NCI-H187 treated with DMSO at 0.1 percent for 48 hours (cell line): ENCODE measurements at regions not wholly inside any gene's neighbourhood (a gene's known extent, or its start where the extent isn't known, plus 50 kb on each side); places are given as distances from the start of the nearest gene placed in this dataset.

Source experiments
- DNase-seq: peaks from one replicate; lab custom pipeline; 2025; lab: John Stamatoyannopoulos, UW

DNA sequence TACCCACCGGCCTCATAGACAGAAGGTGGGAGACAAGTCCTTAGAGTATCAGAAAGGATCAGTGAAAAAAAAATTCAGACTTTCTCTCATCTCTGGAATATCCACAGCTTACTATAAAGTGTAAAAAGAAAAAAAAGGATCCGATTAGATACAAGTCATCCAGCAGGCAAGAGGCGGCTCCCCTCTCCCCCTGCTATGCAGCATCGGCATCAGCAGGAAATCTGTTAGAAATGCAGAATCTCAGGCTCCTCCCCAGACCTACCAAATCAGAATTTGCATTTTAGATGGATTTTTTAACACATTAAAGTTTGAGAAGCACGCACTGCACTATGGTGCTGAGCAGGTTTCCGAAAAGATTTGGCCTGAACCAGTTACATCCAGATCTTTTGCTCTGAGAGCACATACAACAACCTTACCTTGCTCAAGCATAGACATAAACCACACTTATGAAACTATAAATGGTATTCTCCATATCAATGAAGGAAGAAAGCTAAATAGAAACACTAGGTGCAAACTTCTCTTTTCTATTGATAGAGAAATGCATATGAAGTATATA lies 117.0 kb upstream of the POU3F2 start:
- no peak for DNase-seq

GRCh38 chr6:98717988-98718387 lies 116.4 kb upstream of the POU3F2 start:
- no peak for DNase-seq

- DNase-seq: no peak
These were observed 109.8 kb upstream of the POU3F2 start for GRCh38 chr6:98724537-98724936.

GRCh38 chr6:98747273-98747672 lies 87.1 kb upstream of the POU3F2 start:
- DNase-seq: no peak

- no peak for DNase-seq
These were observed 86.4 kb upstream of the POU3F2 start for GRCh38 chr6:98747960-98748359.

DNA sequence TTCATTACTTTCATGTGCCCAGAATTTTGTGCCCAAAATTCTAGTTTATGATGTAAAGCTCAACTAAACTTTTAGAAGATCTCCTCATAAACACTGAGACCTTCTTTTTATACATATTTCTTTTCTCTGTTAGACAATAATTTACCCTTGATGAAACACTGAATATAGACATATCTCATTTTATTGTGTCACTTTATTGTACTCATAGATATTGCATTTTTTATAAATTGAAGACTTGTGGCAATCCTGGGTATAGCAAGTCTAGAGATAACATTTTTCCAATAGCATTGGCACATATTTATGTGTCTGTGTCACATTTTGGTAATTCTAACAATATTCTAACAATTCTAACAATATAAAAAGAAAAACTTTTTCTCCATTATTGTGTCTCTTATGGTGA lies 74.9 kb upstream of the POU3F2 start:
- no peak for DNase-seq

GRCh38 chr6:98764373-98764911 lies 69.9 kb upstream of the POU3F2 start:
- DNase-seq: no peak

DNA sequence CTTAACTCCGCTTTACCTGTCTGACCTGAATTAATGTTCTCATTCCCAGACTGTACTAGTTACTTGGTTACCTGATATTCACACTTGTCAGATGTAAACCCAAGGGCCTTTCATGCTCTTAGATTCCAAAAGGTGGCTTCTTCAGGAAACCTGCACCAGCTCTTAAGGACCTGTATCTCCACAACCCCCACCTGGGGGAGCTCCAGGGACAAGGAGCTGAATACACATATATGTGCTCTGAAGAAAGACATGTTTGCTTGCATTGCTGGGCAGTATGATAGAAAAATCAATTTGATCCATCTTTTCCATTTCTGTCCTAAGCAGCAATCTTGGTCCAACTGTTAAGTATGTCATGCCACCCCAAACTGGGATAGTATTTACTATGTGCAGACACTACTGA lies 64.8 kb upstream of the POU3F2 start:
- DNase-seq: no peak

DNA sequence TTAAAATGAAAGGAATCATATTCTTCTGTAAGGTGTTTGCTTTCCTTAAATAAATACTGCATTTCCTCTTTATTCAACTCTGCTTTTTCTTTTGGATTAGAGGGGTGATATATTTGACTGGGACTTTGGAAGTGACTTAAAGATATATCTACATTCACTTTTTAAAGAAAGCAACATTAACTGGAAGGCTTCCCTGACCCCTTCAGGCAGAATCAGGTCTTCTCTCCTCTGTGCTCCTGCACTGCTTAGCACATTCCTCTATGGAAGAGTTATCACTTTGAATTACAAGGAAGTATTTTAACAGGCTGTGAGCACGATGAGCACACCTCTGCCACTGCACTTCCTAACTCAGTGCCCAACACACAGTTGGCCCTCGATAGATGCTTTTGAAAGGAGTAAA lies 59.2 kb upstream of the POU3F2 start:
- no peak for DNase-seq

- DNase-seq: no peak
These were observed 56.6 kb upstream of the POU3F2 start for GRCh38 chr6:98777762-98778161.

DNA sequence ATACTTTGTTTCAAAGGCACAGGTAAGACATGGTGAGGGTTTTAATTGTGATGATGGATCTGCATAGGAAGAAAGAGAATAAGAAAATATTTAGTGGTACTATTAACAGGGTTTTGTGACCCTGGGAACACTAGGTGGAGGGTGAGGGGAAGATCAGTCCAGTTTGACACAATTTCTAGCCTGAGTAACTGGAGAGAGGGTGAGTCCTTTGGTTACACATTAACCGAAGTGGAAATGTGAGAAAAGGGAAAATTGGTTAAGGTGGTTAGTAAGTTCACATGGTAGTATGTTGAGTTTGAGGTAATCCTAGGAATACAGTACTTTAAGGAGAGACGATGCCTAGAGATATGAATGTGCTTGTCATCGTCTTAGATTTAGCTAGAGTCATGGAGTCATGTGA lies 54.8 kb upstream of the POU3F2 start:
- no peak for DNase-seq

DNA sequence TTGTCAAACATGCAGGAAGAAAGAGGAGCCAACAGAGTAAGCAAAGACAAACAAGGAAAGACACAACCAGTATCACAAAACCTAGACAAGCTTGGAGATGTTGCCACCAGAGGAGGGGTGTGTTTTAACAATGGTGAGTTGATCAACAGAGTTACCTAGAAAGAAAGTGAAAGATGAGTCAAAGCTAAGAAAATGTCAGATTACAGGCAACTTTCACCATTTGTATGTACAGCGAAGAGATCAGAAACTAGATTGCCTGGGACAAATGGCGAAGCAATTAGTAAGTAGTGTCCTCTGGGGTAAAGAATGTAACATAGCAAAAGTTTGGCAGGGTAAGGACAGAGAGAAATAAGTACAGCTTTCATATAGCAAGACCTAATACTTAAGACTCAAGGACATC lies 51.6 kb upstream of the POU3F2 start:
- DNase-seq: no peak

DNA sequence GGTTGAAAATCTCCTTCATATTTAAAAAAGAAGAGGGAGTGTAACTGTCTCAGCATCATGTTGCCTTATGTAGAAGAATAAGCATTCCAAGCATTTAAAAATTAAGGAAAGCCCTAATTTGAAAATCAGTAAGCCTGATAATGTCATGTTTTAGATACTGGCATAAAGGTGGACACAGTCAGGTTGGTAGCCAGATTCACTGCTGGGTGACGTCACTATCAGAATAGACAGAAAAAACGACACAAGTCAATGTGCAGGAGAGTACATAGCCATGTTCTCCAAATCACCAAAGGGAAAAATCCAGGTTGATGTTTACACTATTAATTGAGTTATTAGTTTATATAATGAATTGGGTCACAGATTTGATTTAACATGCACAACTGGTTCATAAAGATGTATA lies 50.8 kb upstream of the POU3F2 start:
- DNase-seq: no peak
